ENCODE measurements at regions not wholly inside any gene's neighbourhood (a gene's known extent, or its start where the extent isn't known, plus 50 kb on each side); places are given as distances from the start of the nearest gene placed in this dataset.

DNA sequence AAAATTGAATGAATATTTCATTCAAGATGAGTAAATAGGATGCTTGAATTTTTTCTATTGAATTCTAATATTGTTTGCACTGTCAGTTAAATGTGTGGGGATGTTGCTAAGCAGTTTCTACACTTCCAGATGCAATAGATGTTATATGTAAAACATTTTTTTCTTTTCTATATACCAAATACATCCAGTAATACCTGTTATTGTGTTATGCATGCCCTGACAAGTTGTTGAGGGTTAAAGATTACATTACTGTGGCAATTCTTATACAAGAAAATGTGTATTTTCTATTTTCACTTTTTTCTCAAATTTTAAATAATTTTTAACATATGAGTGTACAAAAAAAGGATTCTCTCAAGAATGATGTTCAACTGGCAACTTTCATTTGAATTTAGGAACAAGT is 713.9 kb downstream of the GATA3 start:
- Histone ChIP-seq H3K27ac (ENCODE audit: low read depth in 1 of 2, low read length in 2 of 2) (no peak overlapping the region), H3K9ac (ENCODE audit: low read depth in 1 of 2, low read length in 2 of 2) (no peak overlapping the region), H3K4me3 (ENCODE audit: low read depth in 1 of 3, low read length in 3 of 3) (no peak overlapping the region), H3K9me3 (ENCODE audit: control insufficient read depth in 4 of 4, low read length in 3 of 4) (no peaks in the 10 kb centered on the region), H3K36me3 (ENCODE audit: control insufficient read depth in 4 of 4, insufficient read depth in 3 of 4, low read depth in 1 of 4, low read length in 3 of 4) (no peaks in the 10 kb centered on the region), H3K27me3 (ENCODE audit: control insufficient read depth in 4 of 4, insufficient read depth in 4 of 4, low read length in 3 of 4) (peaks cover 0 to 2% (median 0%) of the 10 kb centered on the region in 4 donors), H3K4me1 (ENCODE audit: control insufficient read depth in 4 of 4, insufficient read depth in 4 of 4, low read length in 3 of 4) (no peaks in the 10 kb centered on the region)
- TF ChIP-seq RAD21 (IDR thresholded peaks at IDR 0.05): no peak
- no peak for TF ChIP-seq HNF4A (conservative IDR thresholded peaks at IDR 0.05)
- TF ChIP-seq FOXA2 (IDR thresholded peaks at IDR 0.05): no peak
- no peak for TF ChIP-seq SP1 (IDR thresholded peaks at IDR 0.05)
- no peak for DNase-seq (ENCODE audit: low spot score)

- Histone ChIP-seq H3K4me3 (ENCODE audit: low read depth in 1 of 3, low read length in 3 of 3) (no peak overlapping the region), H3K27ac (ENCODE audit: low read depth in 1 of 2, low read length in 2 of 2) (no peak overlapping the region), H3K36me3 (ENCODE audit: control insufficient read depth in 4 of 4, insufficient read depth in 3 of 4, low read depth in 1 of 4, low read length in 3 of 4) (no peaks in the 10 kb centered on the region), H3K4me1 (ENCODE audit: control insufficient read depth in 4 of 4, insufficient read depth in 4 of 4, low read length in 3 of 4) (no peaks in the 10 kb centered on the region), H3K9ac (ENCODE audit: low read depth in 1 of 2, low read length in 2 of 2) (no peak overlapping the region), H3K9me3 (ENCODE audit: control insufficient read depth in 4 of 4, low read length in 3 of 4) (no peaks in the 10 kb centered on the region), H3K27me3 (ENCODE audit: control insufficient read depth in 4 of 4, insufficient read depth in 4 of 4, low read length in 3 of 4) (no peaks in the 10 kb centered on the region)
- no peak for DNase-seq (ENCODE audit: low spot score)
- WGBS: 66% methylated on average over 3 of the region's 3 CpGs
- TF ChIP-seq, protein P1, sequence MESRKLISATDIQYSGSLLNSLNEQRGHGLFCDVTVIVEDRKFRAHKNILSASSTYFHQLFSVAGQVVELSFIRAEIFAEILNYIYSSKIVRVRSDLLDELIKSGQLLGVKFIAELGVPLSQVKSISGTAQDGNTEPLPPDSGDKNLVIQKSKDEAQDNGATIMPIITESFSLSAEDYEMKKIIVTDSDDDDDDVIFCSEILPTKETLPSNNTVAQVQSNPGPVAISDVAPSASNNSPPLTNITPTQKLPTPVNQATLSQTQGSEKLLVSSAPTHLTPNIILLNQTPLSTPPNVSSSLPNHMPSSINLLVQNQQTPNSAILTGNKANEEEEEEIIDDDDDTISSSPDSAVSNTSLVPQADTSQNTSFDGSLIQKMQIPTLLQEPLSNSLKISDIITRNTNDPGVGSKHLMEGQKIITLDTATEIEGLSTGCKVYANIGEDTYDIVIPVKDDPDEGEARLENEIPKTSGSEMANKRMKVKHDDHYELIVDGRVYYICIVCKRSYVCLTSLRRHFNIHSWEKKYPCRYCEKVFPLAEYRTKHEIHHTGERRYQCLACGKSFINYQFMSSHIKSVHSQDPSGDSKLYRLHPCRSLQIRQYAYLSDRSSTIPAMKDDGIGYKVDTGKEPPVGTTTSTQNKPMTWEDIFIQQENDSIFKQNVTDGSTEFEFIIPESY (IDR thresholded peaks at IDR 0.05): no peak
- TF ChIP-seq HNF4A (conservative IDR thresholded peaks at IDR 0.05) (no peak), CTCF (IDR thresholded peaks at IDR 0.05; ENCODE audit: low read depth, low read length, missing input control) (no peak), YY1 (IDR thresholded peaks at IDR 0.05) (no peak), SP1 (IDR thresholded peaks at IDR 0.05) (no peak), JUND (IDR thresholded peaks at IDR 0.05) (no peak), HNF4G (IDR thresholded peaks at IDR 0.05) (no peak), RXRA (IDR thresholded peaks at IDR 0.05) (no peak), GABPA (IDR thresholded peaks at IDR 0.05 in 1 of 2, conservative IDR thresholded peaks at IDR 0.05 in 1 of 2) (no peak), TAF1 (conservative IDR thresholded peaks at IDR 0.05) (no peak), FOXA1 (IDR thresholded peaks at IDR 0.05) (no peak), FOXA2 (IDR thresholded peaks at IDR 0.05) (no peak), RAD21 (IDR thresholded peaks at IDR 0.05) (no peak), NR2F2 (IDR thresholded peaks at IDR 0.05) (no peak), EGR1 (IDR thresholded peaks at IDR 0.05; ENCODE audit: low read depth in 2 of 2) (no peak)
- TF ChIP-seq, protein P2, sequence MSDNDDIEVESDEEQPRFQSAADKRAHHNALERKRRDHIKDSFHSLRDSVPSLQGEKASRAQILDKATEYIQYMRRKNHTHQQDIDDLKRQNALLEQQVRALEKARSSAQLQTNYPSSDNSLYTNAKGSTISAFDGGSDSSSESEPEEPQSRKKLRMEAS (IDR thresholded peaks at IDR 0.05): no peak
- TF ChIP-seq, protein P3, sequence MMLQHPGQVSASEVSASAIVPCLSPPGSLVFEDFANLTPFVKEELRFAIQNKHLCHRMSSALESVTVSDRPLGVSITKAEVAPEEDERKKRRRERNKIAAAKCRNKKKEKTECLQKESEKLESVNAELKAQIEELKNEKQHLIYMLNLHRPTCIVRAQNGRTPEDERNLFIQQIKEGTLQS (IDR thresholded peaks at IDR 0.05): no peak
- TF ChIP-seq, protein P4, sequence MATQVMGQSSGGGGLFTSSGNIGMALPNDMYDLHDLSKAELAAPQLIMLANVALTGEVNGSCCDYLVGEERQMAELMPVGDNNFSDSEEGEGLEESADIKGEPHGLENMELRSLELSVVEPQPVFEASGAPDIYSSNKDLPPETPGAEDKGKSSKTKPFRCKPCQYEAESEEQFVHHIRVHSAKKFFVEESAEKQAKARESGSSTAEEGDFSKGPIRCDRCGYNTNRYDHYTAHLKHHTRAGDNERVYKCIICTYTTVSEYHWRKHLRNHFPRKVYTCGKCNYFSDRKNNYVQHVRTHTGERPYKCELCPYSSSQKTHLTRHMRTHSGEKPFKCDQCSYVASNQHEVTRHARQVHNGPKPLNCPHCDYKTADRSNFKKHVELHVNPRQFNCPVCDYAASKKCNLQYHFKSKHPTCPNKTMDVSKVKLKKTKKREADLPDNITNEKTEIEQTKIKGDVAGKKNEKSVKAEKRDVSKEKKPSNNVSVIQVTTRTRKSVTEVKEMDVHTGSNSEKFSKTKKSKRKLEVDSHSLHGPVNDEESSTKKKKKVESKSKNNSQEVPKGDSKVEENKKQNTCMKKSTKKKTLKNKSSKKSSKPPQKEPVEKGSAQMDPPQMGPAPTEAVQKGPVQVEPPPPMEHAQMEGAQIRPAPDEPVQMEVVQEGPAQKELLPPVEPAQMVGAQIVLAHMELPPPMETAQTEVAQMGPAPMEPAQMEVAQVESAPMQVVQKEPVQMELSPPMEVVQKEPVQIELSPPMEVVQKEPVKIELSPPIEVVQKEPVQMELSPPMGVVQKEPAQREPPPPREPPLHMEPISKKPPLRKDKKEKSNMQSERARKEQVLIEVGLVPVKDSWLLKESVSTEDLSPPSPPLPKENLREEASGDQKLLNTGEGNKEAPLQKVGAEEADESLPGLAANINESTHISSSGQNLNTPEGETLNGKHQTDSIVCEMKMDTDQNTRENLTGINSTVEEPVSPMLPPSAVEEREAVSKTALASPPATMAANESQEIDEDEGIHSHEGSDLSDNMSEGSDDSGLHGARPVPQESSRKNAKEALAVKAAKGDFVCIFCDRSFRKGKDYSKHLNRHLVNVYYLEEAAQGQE (IDR thresholded peaks at IDR 0.05): no peak
These were observed 714.4 kb downstream of the GATA3 start for GRCh38 chr10:8768852-8769251.
